Gastrocnemius medialis (tissue), 4 donors: ENCODE measurements at regions not wholly inside any gene's neighbourhood (a gene's known extent, or its start where the extent isn't known, plus 50 kb on each side); places are given as distances from the start of the nearest gene placed in this dataset.

ENCODE experiments used
- ATAC-seq, 2 donors: fragments of 150-250 bp; one replicate each; pipeline ENCODE4 v1.9.1; 2016
- DNase-seq, 2 donors: peaks; one replicate each; pipeline ENCODE4 v3.0.0-alpha.2; 2019
- H3K27ac ChIP-seq, 4 donors: fragments of 200-600 bp; sonication (generic); 1 replicate in 1 of 4; 2 replicates in 3 of 4; pipeline ENCODE4 v1.5.1; 2016 to 2018; ENCODE audit warnings: mild to moderate bottlenecking in 2 of 4, moderate library complexity in 1 of 4
- H3K27me3 ChIP-seq, 3 donors: fragments of 200-600 bp; sonication (generic) in 2 of 3; 1 replicate in 1 of 3; 2 replicates in 2 of 3; pipeline versions ENCODE4 v1.5.1 to v1.6.0; 2016 to 2019; ENCODE audit warnings: mild to moderate bottlenecking in 1 of 3, moderate library complexity in 1 of 3
- H3K36me3 ChIP-seq, 2 donors: fragments of 200-600 bp; sonication (generic) in 1 of 2; one replicate each; pipeline ENCODE4 v1.5.1; 2017 to 2018
- H3K4me1 ChIP-seq, 2 donors: fragments of 200-600 bp; sonication (generic) in 1 of 2; one replicate each; pipeline ENCODE4 v1.5.1; 2016 to 2017; ENCODE audit warnings: mild to moderate bottlenecking in 2 of 2
- H3K4me3 ChIP-seq, 4 donors: fragments of 200-600 bp; sonication (generic) in 3 of 4; 1 replicate in 1 of 4; 2 replicates in 3 of 4; pipeline ENCODE4 v1.5.1; 2016 to 2019; ENCODE audit warnings: mild to moderate bottlenecking in 2 of 4
- H3K9me3 ChIP-seq, 3 donors: fragments of 200-600 bp; sonication (generic) in 2 of 3; 1 replicate in 1 of 3; 2 replicates in 2 of 3; pipeline ENCODE4 v1.5.1; 2016 to 2019
- POLR2A ChIP-seq, 2 donors: fragments of 450-650 bp; IDR thresholded peaks; one replicate each; pipeline ENCODE4 v1.6.1; 2017; ENCODE audit warnings: antibody characterized with exemption in 2 of 2, mild to moderate bottlenecking in 2 of 2, moderate library complexity in 2 of 2
- in situ Hi-C, 4 donors: fragments of 200-750 bp; cut with MboI; loops; one replicate each; pipeline versions ENCODE4 v1.15.0 to v1.8.0; 2017; ENCODE audit warnings: low sequenced_read_pairs in 4 of 4
- intact Hi-C: fragments of 100-400 bp; cut with DNase I; formaldehyde crosslinking; loops from one replicate; pipeline ENCODE4 v1.15.1; 2023; ENCODE audit warnings: low total_unique reads
- TF ChIP-seq, protein P1 (sequence below), 5 experiments: fragments of 450-650 bp in 3 of 5; fragments of 200-600 bp in 2 of 5; sonication (generic) in 2 of 5; IDR thresholded peaks in 4 of 5; conservative IDR thresholded peaks in 1 of 5; 1 replicate in 4 of 5; 2 replicates in 1 of 5; pipeline ENCODE4 v1.5.1; 2016 to 2019; ENCODE audit warnings: antibody characterized with exemption in 5 of 5, mild to moderate bottlenecking in 3 of 5, moderate library complexity in 3 of 5

DNA sequence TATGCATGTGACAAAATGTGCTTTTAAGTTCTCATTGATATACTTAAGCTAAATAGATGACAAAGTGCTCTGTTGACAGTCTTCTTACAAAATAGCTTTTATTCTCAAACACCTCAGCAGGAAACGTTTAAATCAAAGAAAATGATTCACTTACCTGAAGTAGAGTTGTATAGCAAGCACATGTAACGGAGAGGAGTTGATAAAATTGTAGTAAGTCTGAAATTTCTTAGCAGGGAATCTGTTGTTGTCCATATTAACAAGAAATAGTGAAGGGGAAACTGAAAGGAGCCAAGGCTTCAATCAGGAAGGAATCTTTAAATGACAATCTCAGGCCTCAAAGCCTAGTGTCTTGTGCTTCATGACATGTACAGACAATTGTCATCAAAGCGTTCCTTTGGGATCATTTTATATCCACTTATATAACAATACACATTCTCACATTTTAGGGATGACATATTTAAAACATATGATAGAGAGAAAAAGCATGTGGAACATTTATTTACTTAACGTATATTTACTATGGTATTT is 2010.2 kb upstream of the IGFBP7 start:
- ATAC-seq (no peak), DNase-seq (no peak)
- Histone ChIP-seq H3K27me3 (no peaks in the 10 kb centered on the region), H3K4me1 (no peaks in the 10 kb centered on the region), H3K36me3 (no peaks in the 10 kb centered on the region), H3K4me3 (no peak overlapping the region), H3K27ac (no peak overlapping the region), H3K9me3 (no peaks in the 10 kb centered on the region)
- intact Hi-C loops = no loop called here
- TF ChIP-seq, protein P1, sequence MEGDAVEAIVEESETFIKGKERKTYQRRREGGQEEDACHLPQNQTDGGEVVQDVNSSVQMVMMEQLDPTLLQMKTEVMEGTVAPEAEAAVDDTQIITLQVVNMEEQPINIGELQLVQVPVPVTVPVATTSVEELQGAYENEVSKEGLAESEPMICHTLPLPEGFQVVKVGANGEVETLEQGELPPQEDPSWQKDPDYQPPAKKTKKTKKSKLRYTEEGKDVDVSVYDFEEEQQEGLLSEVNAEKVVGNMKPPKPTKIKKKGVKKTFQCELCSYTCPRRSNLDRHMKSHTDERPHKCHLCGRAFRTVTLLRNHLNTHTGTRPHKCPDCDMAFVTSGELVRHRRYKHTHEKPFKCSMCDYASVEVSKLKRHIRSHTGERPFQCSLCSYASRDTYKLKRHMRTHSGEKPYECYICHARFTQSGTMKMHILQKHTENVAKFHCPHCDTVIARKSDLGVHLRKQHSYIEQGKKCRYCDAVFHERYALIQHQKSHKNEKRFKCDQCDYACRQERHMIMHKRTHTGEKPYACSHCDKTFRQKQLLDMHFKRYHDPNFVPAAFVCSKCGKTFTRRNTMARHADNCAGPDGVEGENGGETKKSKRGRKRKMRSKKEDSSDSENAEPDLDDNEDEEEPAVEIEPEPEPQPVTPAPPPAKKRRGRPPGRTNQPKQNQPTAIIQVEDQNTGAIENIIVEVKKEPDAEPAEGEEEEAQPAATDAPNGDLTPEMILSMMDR (IDR thresholded peaks at IDR 0.05 in 4 of 5, conservative IDR thresholded peaks at IDR 0.05 in 1 of 5) = no peak
- no peak for TF ChIP-seq POLR2A (IDR thresholded peaks at IDR 0.05)
- in situ Hi-C loops = no loop called here

DNA sequence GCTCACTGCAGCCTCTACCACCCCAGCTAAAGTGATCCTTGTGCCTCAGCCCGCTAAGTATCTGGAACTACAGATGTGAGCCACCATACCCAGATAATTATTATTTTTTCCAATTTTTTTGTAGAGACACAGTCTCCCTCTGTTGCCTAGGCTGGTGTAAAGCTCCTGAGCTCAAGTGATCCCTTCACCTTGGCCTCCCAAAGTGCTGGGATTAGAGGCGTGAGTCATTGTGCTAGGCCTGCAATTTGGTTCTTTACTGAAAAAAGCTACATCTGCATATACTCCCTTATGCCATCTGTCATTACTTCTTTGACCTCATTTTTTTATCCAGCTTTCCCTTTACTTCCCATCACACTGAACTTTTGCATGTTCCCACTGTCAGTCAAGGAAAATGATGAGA is 2012.4 kb upstream of the IGFBP7 start:
- intact Hi-C loops (no loop called here), in situ Hi-C loops (no loop called here)
- no peak overlapping the region for H3K4me3 ChIP-seq
- no peak for TF ChIP-seq POLR2A (IDR thresholded peaks at IDR 0.05)
- TF ChIP-seq, protein P1 (IDR thresholded peaks at IDR 0.05 in 4 of 5, conservative IDR thresholded peaks at IDR 0.05 in 1 of 5) = no peak
- no peaks in the 10 kb centered on the region for H3K9me3 ChIP-seq
- H3K4me1 ChIP-seq = no peaks in the 10 kb centered on the region
- no peak for ATAC-seq
- no peak for DNase-seq
- H3K36me3 ChIP-seq = no peaks in the 10 kb centered on the region
- H3K27me3 ChIP-seq = no peaks in the 10 kb centered on the region
- H3K27ac ChIP-seq = no peak overlapping the region

DNA sequence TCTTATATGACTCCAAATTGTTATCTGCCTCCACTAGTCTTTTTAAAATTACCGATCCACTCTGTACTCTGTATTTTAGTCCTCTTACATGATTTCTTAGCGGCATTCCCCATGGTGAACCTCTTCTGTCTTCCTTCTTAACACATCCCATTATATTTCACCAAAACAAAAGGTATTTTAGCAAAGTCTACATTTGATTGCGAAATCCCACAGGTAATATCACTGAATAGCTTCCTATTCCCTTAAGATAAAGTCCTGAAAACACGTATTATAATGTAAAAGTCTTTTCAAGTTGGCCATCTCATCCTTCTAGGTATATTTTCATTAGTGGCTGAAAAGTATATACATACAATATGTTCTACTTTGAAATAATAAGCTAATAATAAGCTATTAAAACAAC is 2016.0 kb upstream of the IGFBP7 start:
- no peaks in the 10 kb centered on the region for H3K27me3 ChIP-seq
- no peak overlapping the region for H3K4me3 ChIP-seq
- H3K9me3 ChIP-seq = no peaks in the 10 kb centered on the region
- intact Hi-C loops (no loop called here), in situ Hi-C loops (no loop called here)
- H3K27ac ChIP-seq = no peak overlapping the region
- DNase-seq = no peak
- ATAC-seq = no peak
- no peaks in the 10 kb centered on the region for H3K4me1 ChIP-seq
- TF ChIP-seq, protein P1 (IDR thresholded peaks at IDR 0.05 in 4 of 5, conservative IDR thresholded peaks at IDR 0.05 in 1 of 5) = no peak
- TF ChIP-seq POLR2A (IDR thresholded peaks at IDR 0.05) = no peak
- no peaks in the 10 kb centered on the region for H3K36me3 ChIP-seq

DNA sequence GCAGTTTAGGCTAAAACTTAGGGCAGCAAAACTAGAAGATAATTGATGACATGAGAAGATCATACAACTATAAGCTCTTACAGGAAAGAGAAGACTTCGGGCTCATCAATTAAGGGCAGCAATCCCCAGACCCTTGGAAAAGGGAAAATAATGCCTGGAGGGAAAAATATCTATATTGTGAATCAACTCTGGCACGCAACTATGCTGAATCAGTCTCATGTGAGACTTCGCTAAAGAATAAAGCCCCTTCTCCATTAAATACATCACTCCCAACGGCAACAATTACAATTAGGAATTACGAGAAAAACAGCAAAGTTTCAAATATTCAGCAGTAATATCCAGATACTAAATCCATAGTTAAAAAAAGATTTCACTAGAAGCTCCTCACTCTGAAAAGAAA is 2016.8 kb upstream of the IGFBP7 start:
- in situ Hi-C loops = no loop called here
- TF ChIP-seq POLR2A (IDR thresholded peaks at IDR 0.05) = no peak
- TF ChIP-seq, protein P1 (IDR thresholded peaks at IDR 0.05 in 4 of 5, conservative IDR thresholded peaks at IDR 0.05 in 1 of 5) = no peak
- Histone ChIP-seq H3K4me1 (no peaks in the 10 kb centered on the region), H3K9me3 (no peaks in the 10 kb centered on the region), H3K36me3 (no peaks in the 10 kb centered on the region), H3K4me3 (no peak overlapping the region), H3K27ac (no peak overlapping the region), H3K27me3 (no peaks in the 10 kb centered on the region)
- intact Hi-C loops = no loop called here
- DNase-seq = no peak
- no peak for ATAC-seq

DNA sequence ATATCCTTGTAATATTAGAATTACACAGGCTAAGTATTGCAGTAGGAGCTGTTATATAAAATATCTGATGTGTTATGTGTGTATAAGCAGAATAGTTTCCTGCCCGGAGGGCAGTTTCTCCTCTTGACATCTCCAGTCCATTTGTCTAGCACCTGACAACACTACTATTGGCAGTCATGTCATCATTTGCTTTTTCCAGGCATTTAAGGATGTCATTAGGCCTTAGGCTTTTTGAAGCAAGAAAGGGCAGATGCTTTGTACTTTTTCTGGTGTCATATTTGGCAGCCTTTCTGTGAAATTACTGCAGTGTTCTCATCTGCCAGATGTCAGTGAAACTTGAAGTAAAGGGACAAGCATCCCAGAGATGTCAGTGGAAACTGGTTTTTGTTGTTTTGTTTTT is 2017.6 kb upstream of the IGFBP7 start:
- Histone ChIP-seq H3K27ac (no peak overlapping the region), H3K4me1 (no peaks in the 10 kb centered on the region), H3K4me3 (no peak overlapping the region), H3K9me3 (no peaks in the 10 kb centered on the region), H3K36me3 (no peaks in the 10 kb centered on the region), H3K27me3 (no peaks in the 10 kb centered on the region)
- DNase-seq (no peak), ATAC-seq (no peak)
- in situ Hi-C loops (no loop called here), intact Hi-C loops (no loop called here)
- TF ChIP-seq POLR2A (IDR thresholded peaks at IDR 0.05) = no peak
- TF ChIP-seq, protein P1 (IDR thresholded peaks at IDR 0.05 in 4 of 5, conservative IDR thresholded peaks at IDR 0.05 in 1 of 5) = no peak
